ENCODE measurements at regions not wholly inside any gene's neighbourhood (a gene's known extent, or its start where the extent isn't known, plus 50 kb on each side); places are given as distances from the start of the nearest gene placed in this dataset.

- TF ChIP-seq CTCF (IDR thresholded peaks at IDR 0.05 in 4 of 5, conservative IDR thresholded peaks at IDR 0.05 in 1 of 5) (no peak), POLR2A (IDR thresholded peaks at IDR 0.05) (no peak)
Measured at GRCh38 chr1:36653850-36654249, 171.1 kb upstream of the CSF3R start.

Measured in gastrocnemius medialis (tissue), 4 donors.